ENCODE measurements at regions not wholly inside any gene's neighbourhood (a gene's known extent, or its start where the extent isn't known, plus 50 kb on each side); places are given as distances from the start of the nearest gene placed in this dataset.

DNA sequence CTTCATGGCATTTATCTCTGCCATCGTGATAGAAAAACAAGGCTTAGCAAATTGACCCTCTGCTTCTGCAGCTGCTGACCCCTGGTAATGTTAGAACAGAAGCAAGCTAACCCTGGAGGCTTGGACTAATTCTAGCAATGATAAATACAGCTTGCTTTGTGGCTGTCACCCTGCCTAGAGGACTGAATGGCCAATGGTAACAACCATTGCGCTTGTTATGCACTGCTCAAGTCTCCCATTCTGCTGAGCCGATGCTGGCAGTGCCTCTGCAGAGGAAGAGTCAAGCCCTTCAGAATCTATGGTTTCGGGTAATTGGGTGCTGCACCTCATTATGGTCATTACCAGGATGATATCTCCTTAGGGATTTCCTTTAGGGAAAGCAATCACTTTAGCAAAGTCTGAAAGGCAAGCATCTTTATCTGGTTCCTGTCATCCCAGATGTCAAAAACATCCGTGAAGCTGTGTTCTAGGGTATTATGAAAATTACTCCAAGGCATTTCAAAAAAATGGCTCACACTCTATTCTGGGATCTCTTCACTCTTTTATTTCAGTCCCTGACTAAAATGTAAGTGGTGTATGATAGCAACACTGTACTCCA lies 186.8 kb upstream of the DLGAP1 start:
- ChIA-PET POLR2A (no interaction called here), CTCF (ENCODE audit: low intra/inter-chr PET ratio) (no interaction called here)
- BruUV-seq (replicated peaks), result no TSS peak
- Histone ChIP-seq H4K20me1 (replicated peaks; ENCODE audit: control insufficient read depth, insufficient read depth, low read length) (no peaks in the 10 kb centered on the region), H2AFZ (ENCODE audit: low read depth, low read length) (no peak overlapping the region), H3K4me2 (ENCODE audit: insufficient read depth, low read length) (no peak overlapping the region), H3K4me3 (no peak overlapping the region), H3K27ac (ENCODE audit: extremely low read depth, low read depth, low read length) (no peak overlapping the region), H3K27me3 (ENCODE audit: control insufficient read depth in 2 of 2, insufficient read depth in 2 of 2, low read length in 2 of 2) (no peaks in the 10 kb centered on the region), H3K9ac (ENCODE audit: insufficient read depth in 1 of 2, low read depth in 2 of 2, low read length in 2 of 2) (no peak overlapping the region), H3K9me3 (replicated peaks; ENCODE audit: control insufficient read depth, insufficient read depth, low read depth, low read length) (no peaks in the 10 kb centered on the region), H3K4me1 (replicated peaks in 1 of 2; ENCODE audit: control insufficient read depth in 2 of 2, insufficient read depth in 2 of 2, low read length in 2 of 2) (no peaks in the 10 kb centered on the region), H3K9me1 (ENCODE audit: control insufficient read depth, insufficient read depth, low read length) (no peaks in the 10 kb centered on the region), H3K36me3 (ENCODE audit: control insufficient read depth, insufficient read depth, low read length) (no peaks in the 10 kb centered on the region), H3K79me2 (ENCODE audit: control insufficient read depth, insufficient read depth, low read length) (no peaks in the 10 kb centered on the region)
- in situ Hi-C loops (cut with MboI) (no loop called here), intact Hi-C loops (cut with micrococcal nuclease) (no loop called here)
- ATAC-seq (no peak), DNase-seq (ENCODE audit: extremely low read depth in 1 of 4, low spot score in 3 of 4) (no peak), FAIRE-seq (no peak)
- WGBS (ENCODE audit: insufficient coverage, low coverage, missing lambda C conversion rate), result 0% methylated on average over 5 of the region's 5 CpGs
- TF ChIP-seq EHMT2 (IDR thresholded peaks at IDR 0.05) (no peak), KLF10 (CRISPR knock-in tag; IDR thresholded peaks at IDR 0.05) (no peak), CHCHD3 (CRISPR knock-in tag; IDR thresholded peaks at IDR 0.05) (no peak), TRIM24 (IDR thresholded peaks at IDR 0.05) (no peak), ATF7 (IDR thresholded peaks at IDR 0.05) (no peak), CHD1 (IDR thresholded peaks at IDR 0.05; ENCODE audit: low read length) (no peak), ZNF354B (CRISPR knock-in tag; IDR thresholded peaks at IDR 0.05) (no peak), DEAF1 (CRISPR knock-in tag; IDR thresholded peaks at IDR 0.05) (no peak), SRF (CRISPR knock-in tag; IDR thresholded peaks at IDR 0.05) (no peak), ZNF583 (CRISPR knock-in tag; IDR thresholded peaks at IDR 0.05) (no peak), GTF2F1 (IDR thresholded peaks at IDR 0.05; ENCODE audit: low read depth, low read length) (no peak), MIER1 (IDR thresholded peaks at IDR 0.05; ENCODE audit: low read depth) (no peak), ZNF318 (IDR thresholded peaks at IDR 0.05; ENCODE audit: borderline replicate concordance in 1 of 2, low read depth in 1 of 2) (no peak)
- TF ChIP-seq, protein P1, sequence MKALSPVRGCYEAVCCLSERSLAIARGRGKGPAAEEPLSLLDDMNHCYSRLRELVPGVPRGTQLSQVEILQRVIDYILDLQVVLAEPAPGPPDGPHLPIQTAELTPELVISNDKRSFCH (CRISPR knock-in tag; IDR thresholded peaks at IDR 0.05), result no peak
- TF ChIP-seq, protein P1 (tag; IDR thresholded peaks at IDR 0.05), result no peak
